Panc1 (cell line): ENCODE measurements at regions not wholly inside any gene's neighbourhood (a gene's known extent, or its start where the extent isn't known, plus 50 kb on each side); places are given as distances from the start of the nearest gene placed in this dataset.

Source experiments
- ATAC-seq: fragments of 200-7000 bp; cut with Tn5 transposase; 2 replicates; pipeline ENCODE4 v1.9.1; 2020; ENCODE audit warnings: mild to moderate bottlenecking, moderate library complexity
- BruUV-seq: library from RNA; stranded (reverse); fragments of 400-500 nt; replicated peaks from 2 replicates; lab custom pipeline; 2021; lab: Mats Ljungman, UMichigan
- CTCF ChIA-PET: fragments of 300-600 bp; sonication (Branson Sonifier 250); formaldehyde crosslinking; loops from one replicate; lab custom pipeline; 2022; ENCODE audit warnings: antibody characterized with exemption; lab: Charles Lee
- POLR2A ChIA-PET: fragments of 300-600 bp; sonication (Branson Sonifier 250); formaldehyde crosslinking; loops from one replicate; lab custom pipeline; 2022; ENCODE audit warnings: antibody characterized with exemption; lab: Charles Lee
- DNase-seq: peaks from one replicate; pipeline ENCODE4 v3.0.0-alpha.2; 2010; ENCODE audit warnings: low read depth, low spot score
- H3K27ac ChIP-seq: 2 replicates; pipeline ENCODE4 v1.5.1; 2011; ENCODE audit warnings: mild to moderate bottlenecking, low read length, inconsistent platforms
- H3K27me3 ChIP-seq: fragments of 200-500 bp; sonication (Bioruptor generic); 2 replicates; pipeline ENCODE4 v1.6.0; 2014; ENCODE audit warnings: low read length, inconsistent platforms; ENCODE audit not compliant: control insufficient read depth, insufficient read depth
- H3K36me3 ChIP-seq: fragments of 200-500 bp; sonication (Bioruptor generic); 2 replicates; pipeline ENCODE4 v1.5.1; 2014; ENCODE audit warnings: inconsistent platforms, mild to moderate bottlenecking, low read length, moderate library complexity; ENCODE audit not compliant: control insufficient read depth, insufficient read depth
- H3K4me1 ChIP-seq: 2 replicates; pipeline ENCODE4 v1.5.1; 2011; ENCODE audit warnings: inconsistent platforms, mild to moderate bottlenecking, low read length, moderate library complexity; ENCODE audit not compliant: control insufficient read depth, insufficient read depth
- H3K4me3 ChIP-seq, 2 experiments: 2 replicates each; pipeline ENCODE4 v1.5.1; 2011 to 2012; ENCODE audit warnings: low read depth in 2 of 2, low read length in 2 of 2, mild to moderate bottlenecking in 2 of 2, inconsistent platforms in 1 of 2, moderate library complexity in 1 of 2
- H3K9me3 ChIP-seq: fragments of 200-500 bp; sonication (Bioruptor generic); 2 replicates; pipeline ENCODE4 v1.5.1; 2014; ENCODE audit warnings: low read depth, mild to moderate bottlenecking, inconsistent platforms, low read length, moderate library complexity; ENCODE audit not compliant: control insufficient read depth, insufficient read depth
- CTCF ChIP-seq: fragments of 450-650 bp; IDR thresholded peaks from 2 replicates; pipeline ENCODE4 v1.5.1; 2017; ENCODE audit warnings: mild to moderate bottlenecking
- POLR2AphosphoS5 ChIP-seq: IDR thresholded peaks from 2 replicates; pipeline ENCODE4 v1.6.1; 2012; ENCODE audit warnings: mild to moderate bottlenecking, low read depth, low read length, moderate library complexity
- REST ChIP-seq, 2 experiments: IDR thresholded peaks; 2 replicates each; pipeline ENCODE4 v1.6.1; 2011 to 2012; ENCODE audit warnings: low read depth in 2 of 2, control low read depth in 1 of 2, low read length in 1 of 2, mild to moderate bottlenecking in 1 of 2, moderate library complexity in 1 of 2; ENCODE audit not compliant: insufficient read depth in 1 of 2
- SIN3A ChIP-seq: IDR thresholded peaks from 2 replicates; pipeline ENCODE4 v1.6.1; 2012; ENCODE audit warnings: low read depth, mild to moderate bottlenecking, low read length, moderate library complexity, borderline replicate concordance; ENCODE audit not compliant: insufficient read depth
- TCF7L2 ChIP-seq: IDR thresholded peaks from 2 replicates; pipeline ENCODE4 v1.6.1; 2011; ENCODE audit warnings: mild to moderate bottlenecking, low read depth, low read length, inconsistent platforms
- in situ Hi-C: cut with HindIII; loops from 2 replicates; pipeline ENCODE4 v1.10.0; 2016; ENCODE audit warnings: low sequenced_read_pairs, low pct_unique_long_range_greater_than_20kb
- intact Hi-C: fragments of 100-400 bp; cut with micrococcal nuclease; formaldehyde crosslinking; loops from one replicate; pipeline ENCODE4 v1.10.0; 2022; ENCODE audit not compliant: unreplicated experiment

- Histone ChIP-seq H3K4me3 (no peak overlapping the region), H3K4me1 (no peaks in the 10 kb centered on the region), H3K27ac (no peak overlapping the region), H3K27me3 (no peaks in the 10 kb centered on the region), H3K36me3 (no peaks in the 10 kb centered on the region), H3K9me3 (no peaks in the 10 kb centered on the region)
- ChIA-PET CTCF (no interaction called here), POLR2A (no interaction called here)
- intact Hi-C loops (no loop called here), in situ Hi-C loops (no loop called here)
- BruUV-seq = no TSS peak
- DNase-seq = no peak
- no peak for TF ChIP-seq TCF7L2
- no peak for TF ChIP-seq REST (IDR thresholded peaks at IDR 0.05; ENCODE audit: insufficient read depth in 1 of 2, low read depth in 2 of 2, low read length in 1 of 2)
- TF ChIP-seq CTCF = no peak
- TF ChIP-seq SIN3A = no peak
- TF ChIP-seq POLR2AphosphoS5 = no peak
- ATAC-seq = no peak
These were observed 84.0 kb downstream of the GATA3 start for GRCh38 chr10:8138471-8138870.

GRCh38 chr10:8144496-8144895 is 90.0 kb downstream of the GATA3 start:
- ATAC-seq (no peak), DNase-seq (no peak)
- Histone ChIP-seq H3K27ac (no peak overlapping the region), H3K4me3 (no peak overlapping the region), H3K27me3 (no peaks in the 10 kb centered on the region), H3K9me3 (no peaks in the 10 kb centered on the region), H3K4me1 (no peaks in the 10 kb centered on the region), H3K36me3 (no peaks in the 10 kb centered on the region)
- intact Hi-C loops (no loop called here), in situ Hi-C loops (no loop called here)
- POLR2A ChIA-PET = no interaction called here
- BruUV-seq = no TSS peak
- TF ChIP-seq SIN3A = no peak
- CTCF ChIA-PET = no interaction called here

GRCh38 chr10:8146650-8147049 is 92.2 kb downstream of the GATA3 start:
- DNase-seq = no peak
- no peak overlapping the region for H3K27ac ChIP-seq

More at GRCh38 chr10:8146650-8147049, 92.2 kb downstream of the GATA3 start:
- intact Hi-C loops (no loop called here), in situ Hi-C loops (no loop called here)
- no TSS peak for BruUV-seq
- H3K27me3 ChIP-seq = no peaks in the 10 kb centered on the region
- H3K4me3 ChIP-seq = no peak overlapping the region
- ChIA-PET POLR2A (no interaction called here), CTCF (interaction anchor here (0.7 kb wide), 1 partner anchor 131 kb away, joined by 4 read pairs; no protein-coding TSS in a partner anchor)
- no peaks in the 10 kb centered on the region for H3K4me1 ChIP-seq
- TF ChIP-seq CTCF (no peak), REST (IDR thresholded peaks at IDR 0.05; ENCODE audit: insufficient read depth in 1 of 2, low read depth in 2 of 2, low read length in 1 of 2) (no peak), POLR2AphosphoS5 (no peak), SIN3A (no peak), TCF7L2 (no peak)
- H3K36me3 ChIP-seq = no peaks in the 10 kb centered on the region
- no peak for ATAC-seq
- H3K9me3 ChIP-seq = no peaks in the 10 kb centered on the region
